GM19463 (cell line): ENCODE measurements at regions not wholly inside any gene's neighbourhood (a gene's known extent, or its start where the extent isn't known, plus 50 kb on each side); places are given as distances from the start of the nearest gene placed in this dataset.

ENCODE experiments used
- ATAC-seq: cut with Tn5 transposase; IDR thresholded peaks from one replicate; pipeline ENCODE4 v1.9.1; 2021; ENCODE audit warnings: mild to moderate bottlenecking, moderate library complexity; ENCODE audit not compliant: unreplicated experiment

- ATAC-seq: no peak
These were observed 67.7 kb downstream of the MGST1 start for GRCh38 chr12:16415155-16415554.

- ATAC-seq: no peak
These were observed 69.6 kb downstream of the MGST1 start for GRCh38 chr12:16417058-16417457.

GRCh38 chr12:16421806-16422205 is 74.4 kb downstream of the MGST1 start:
- no peak for ATAC-seq

GRCh38 chr12:16424531-16424930 is 77.1 kb downstream of the MGST1 start:
- ATAC-seq: no peak

- no peak for ATAC-seq
These were observed 88.6 kb downstream of the MGST1 start for GRCh38 chr12:16435875-16436554.

- ATAC-seq: no peak
These were observed 89.9 kb downstream of the MGST1 start for GRCh38 chr12:16437281-16437816.

GRCh38 chr12:16437926-16438325 is 90.5 kb downstream of the MGST1 start:
- ATAC-seq: no peak

GRCh38 chr12:16449459-16449858 is 102.0 kb downstream of the MGST1 start:
- ATAC-seq: no peak

GRCh38 chr12:16453319-16453718 is 105.9 kb downstream of the MGST1 start:
- ATAC-seq: no peak

GRCh38 chr12:16454481-16454880 is 107.0 kb downstream of the MGST1 start:
- ATAC-seq: no peak

- ATAC-seq: no peak
These were observed 111.2 kb downstream of the MGST1 start for GRCh38 chr12:16458521-16459078.

GRCh38 chr12:16467272-16467671 is 119.8 kb downstream of the MGST1 start:
- ATAC-seq: peak; percentile 67

- no peak for ATAC-seq
These were observed 125.2 kb downstream of the MGST1 start for GRCh38 chr12:16472631-16473030.

GRCh38 chr12:16473610-16474326 is 126.3 kb downstream of the MGST1 start:
- no peak for ATAC-seq

GRCh38 chr12:16474801-16475200 is 127.4 kb downstream of the MGST1 start:
- no peak for ATAC-seq

GRCh38 chr12:16475521-16475920 is 128.1 kb downstream of the MGST1 start:
- no peak for ATAC-seq

- no peak for ATAC-seq
These were observed 123.2 kb downstream of the LMO3 start for GRCh38 chr12:16482726-16483125.

- no peak for ATAC-seq
These were observed 113.7 kb downstream of the LMO3 start for GRCh38 chr12:16492240-16492639.

- ATAC-seq: no peak
These were observed 112.9 kb downstream of the LMO3 start for GRCh38 chr12:16492820-16493797.

GRCh38 chr12:16495196-16495595 is 110.8 kb downstream of the LMO3 start:
- no peak for ATAC-seq
